ENCODE measurements at regions not wholly inside any gene's neighbourhood (a gene's known extent, or its start where the extent isn't known, plus 50 kb on each side); places are given as distances from the start of the nearest gene placed in this dataset.

DNA sequence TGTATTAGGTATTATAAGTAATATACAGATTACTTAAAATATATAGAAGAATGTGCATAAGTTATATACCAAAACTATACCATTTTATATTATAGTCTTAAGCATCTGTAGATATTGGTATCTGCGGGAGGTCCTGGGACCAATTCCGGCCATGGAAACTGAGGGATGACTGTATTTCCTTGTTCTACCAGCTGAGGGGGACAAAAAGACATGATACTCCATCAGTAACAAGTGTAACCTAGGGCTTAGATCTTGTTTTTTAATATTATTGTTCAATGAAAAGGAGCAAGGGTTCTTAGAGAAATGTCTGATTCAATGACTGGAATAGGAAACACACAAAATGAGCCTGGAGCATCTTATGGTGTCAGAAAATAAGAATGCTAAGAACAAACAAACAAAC is 752.5 kb downstream of the CCSER2 start:
- Mint-ChIP-seq H3K4me1 (no peaks in the 10 kb centered on the region), H3K9me3 (peaks cover under 1% of the 10 kb centered on the region), H3K4me3 (no peak overlapping the region), H3K36me3 (no peaks in the 10 kb centered on the region), H3K27ac (no peak overlapping the region), H3K27me3 (ENCODE audit: low read depth) (no peaks in the 10 kb centered on the region)
- TF ChIP-seq, protein P1, sequence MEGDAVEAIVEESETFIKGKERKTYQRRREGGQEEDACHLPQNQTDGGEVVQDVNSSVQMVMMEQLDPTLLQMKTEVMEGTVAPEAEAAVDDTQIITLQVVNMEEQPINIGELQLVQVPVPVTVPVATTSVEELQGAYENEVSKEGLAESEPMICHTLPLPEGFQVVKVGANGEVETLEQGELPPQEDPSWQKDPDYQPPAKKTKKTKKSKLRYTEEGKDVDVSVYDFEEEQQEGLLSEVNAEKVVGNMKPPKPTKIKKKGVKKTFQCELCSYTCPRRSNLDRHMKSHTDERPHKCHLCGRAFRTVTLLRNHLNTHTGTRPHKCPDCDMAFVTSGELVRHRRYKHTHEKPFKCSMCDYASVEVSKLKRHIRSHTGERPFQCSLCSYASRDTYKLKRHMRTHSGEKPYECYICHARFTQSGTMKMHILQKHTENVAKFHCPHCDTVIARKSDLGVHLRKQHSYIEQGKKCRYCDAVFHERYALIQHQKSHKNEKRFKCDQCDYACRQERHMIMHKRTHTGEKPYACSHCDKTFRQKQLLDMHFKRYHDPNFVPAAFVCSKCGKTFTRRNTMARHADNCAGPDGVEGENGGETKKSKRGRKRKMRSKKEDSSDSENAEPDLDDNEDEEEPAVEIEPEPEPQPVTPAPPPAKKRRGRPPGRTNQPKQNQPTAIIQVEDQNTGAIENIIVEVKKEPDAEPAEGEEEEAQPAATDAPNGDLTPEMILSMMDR (IDR thresholded peaks at IDR 0.05; ENCODE audit: unreplicated experiment), result no peak
- no peak for DNase-seq (ENCODE audit: low spot score in 2 of 2, unreplicated experiment in 2 of 2)

DNA sequence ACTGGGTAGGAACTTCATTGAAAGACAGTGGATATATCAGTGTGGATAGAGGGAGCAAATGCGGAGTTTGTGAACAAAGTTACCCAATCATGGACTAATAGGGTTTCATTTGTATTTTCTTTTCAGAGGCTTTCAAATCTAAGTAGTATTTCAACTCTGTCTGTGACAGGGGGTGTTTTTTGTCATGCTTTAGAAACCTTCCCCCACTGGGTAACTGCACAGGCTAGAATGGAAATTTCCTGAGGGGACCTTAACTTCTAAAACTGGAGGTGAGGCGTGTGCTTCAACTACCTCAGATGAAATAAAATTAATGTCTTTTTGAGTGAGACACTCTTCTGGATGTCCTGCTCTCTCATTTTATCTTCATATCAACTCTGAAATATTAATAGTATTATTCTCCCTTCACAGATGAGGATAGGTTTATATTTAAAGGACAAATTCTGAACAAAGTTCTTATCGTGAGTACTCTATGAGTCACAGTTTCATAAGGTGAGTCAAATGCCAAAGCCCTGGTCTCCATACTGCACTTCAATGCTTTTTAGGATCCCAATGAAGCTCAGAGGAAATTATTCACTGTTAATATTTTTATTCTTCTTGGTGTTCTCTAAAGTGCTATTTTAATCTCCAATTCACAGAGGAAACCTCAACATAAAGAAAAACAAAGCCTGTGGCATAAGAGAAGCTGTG is 770.6 kb downstream of the CCSER2 start:
- peaks cover 8% of the 10 kb centered on the region for H3K27me3 Mint-ChIP-seq (ENCODE audit: low read depth)

DNA sequence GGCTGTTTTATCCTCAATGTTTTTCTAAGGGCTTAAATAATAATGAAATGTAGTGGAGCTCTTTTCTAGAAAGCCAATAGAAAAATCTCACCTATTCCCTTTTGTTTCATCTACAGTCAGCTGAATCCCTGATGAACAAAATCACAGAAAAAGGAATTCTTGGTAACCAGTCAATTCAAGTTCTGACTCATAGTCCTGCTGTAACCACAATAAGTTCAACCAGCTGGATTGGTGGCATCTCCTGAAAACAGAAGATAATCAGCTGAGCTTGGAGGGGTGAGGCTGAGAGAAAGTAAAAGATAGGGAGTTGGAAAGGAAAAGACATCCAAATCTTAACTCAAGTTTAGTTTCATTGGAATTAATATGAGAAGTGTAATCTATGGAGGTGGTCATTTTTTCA is 772.1 kb downstream of the CCSER2 start:
- Mint-ChIP-seq H3K27ac (no peak overlapping the region), H3K9me3 (no peaks in the 10 kb centered on the region), H3K4me3 (no peak overlapping the region), H3K4me1 (peaks cover 2% of the 10 kb centered on the region), H3K36me3 (no peaks in the 10 kb centered on the region), H3K27me3 (ENCODE audit: low read depth) (peaks cover 10% of the 10 kb centered on the region)
- TF ChIP-seq, protein P1 (IDR thresholded peaks at IDR 0.05; ENCODE audit: unreplicated experiment), result no peak
- no peak for DNase-seq (ENCODE audit: low spot score in 2 of 2, unreplicated experiment in 2 of 2)

More for the DNA sequence above, 770.6 kb downstream of the CCSER2 start:
- Mint-ChIP-seq H3K27ac (no peak overlapping the region), H3K4me1 (no peaks in the 10 kb centered on the region), H3K4me3 (no peak overlapping the region), H3K36me3 (no peaks in the 10 kb centered on the region), H3K9me3 (no peaks in the 10 kb centered on the region)
- TF ChIP-seq, protein P1 (IDR thresholded peaks at IDR 0.05; ENCODE audit: unreplicated experiment), result no peak
- no peak for DNase-seq (ENCODE audit: low spot score in 2 of 2, unreplicated experiment in 2 of 2)

DNA sequence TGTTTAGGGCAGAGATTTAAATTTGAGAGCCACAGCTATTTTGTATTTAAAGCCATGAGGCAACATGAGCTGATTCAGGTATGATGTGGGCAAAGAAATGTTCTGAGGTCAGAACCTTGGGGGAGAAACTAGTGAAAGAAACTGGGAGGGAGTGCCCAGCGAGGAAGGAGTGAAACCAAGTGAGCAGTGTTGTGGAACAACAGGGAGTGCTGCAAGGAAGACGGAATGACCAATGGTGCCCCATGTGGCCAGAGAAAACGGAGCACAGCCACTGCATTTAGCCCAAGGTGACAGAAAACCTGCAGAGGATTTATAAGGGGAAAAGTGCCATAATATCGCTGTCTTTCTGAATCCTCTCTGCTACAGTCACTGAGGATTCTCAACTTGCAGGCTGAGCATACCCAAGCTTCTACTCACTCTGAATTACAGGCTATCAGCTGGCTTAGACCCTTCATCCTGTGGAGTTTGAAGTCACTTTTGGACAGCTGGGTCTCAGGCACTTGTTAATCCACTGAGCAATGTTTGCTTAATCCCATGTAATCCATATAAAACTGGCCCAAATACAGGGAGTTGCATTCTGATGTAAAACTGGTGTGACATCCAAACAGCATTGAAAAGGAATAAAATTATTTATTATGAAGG is 777.3 kb downstream of the CCSER2 start:
- no peaks in the 10 kb centered on the region for H3K9me3 Mint-ChIP-seq
- no peaks in the 10 kb centered on the region for H3K36me3 Mint-ChIP-seq
- H3K4me3 Mint-ChIP-seq, result no peak overlapping the region
- peaks cover 23% of the 10 kb centered on the region for H3K27me3 Mint-ChIP-seq (ENCODE audit: low read depth)
- peaks cover 11% of the 10 kb centered on the region for H3K4me1 Mint-ChIP-seq
- TF ChIP-seq, protein P1 (IDR thresholded peaks at IDR 0.05; ENCODE audit: unreplicated experiment), result no peak
- H3K27ac Mint-ChIP-seq, result no peak overlapping the region
- DNase-seq (ENCODE audit: low spot score in 2 of 2, unreplicated experiment in 2 of 2), result no peak

DNA sequence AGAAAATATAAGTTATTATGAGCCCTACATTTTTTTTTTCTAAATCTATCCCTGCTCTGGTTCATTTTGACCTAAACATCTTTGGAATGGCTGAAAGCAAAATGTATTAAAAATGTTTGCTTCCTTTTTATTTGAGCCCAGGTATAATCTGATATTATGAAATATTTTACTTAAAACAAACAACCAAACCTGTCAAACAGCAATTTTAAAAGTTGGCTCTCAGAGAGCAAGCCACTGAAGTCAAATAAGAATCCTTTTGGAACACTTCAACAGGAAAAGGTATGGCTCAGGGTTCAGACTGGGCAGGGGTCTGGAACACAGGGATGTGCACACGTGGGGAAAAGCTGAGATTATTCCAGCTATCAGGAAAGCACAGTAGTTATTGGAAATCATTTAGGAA is 782.9 kb downstream of the CCSER2 start:
- H3K4me3 Mint-ChIP-seq, result no peak overlapping the region
- TF ChIP-seq, protein P1 (IDR thresholded peaks at IDR 0.05; ENCODE audit: unreplicated experiment), result no peak
- no peak overlapping the region for H3K27ac Mint-ChIP-seq

More for the DNA sequence above, 782.9 kb downstream of the CCSER2 start:
- H3K27me3 Mint-ChIP-seq (ENCODE audit: low read depth), result peaks cover 30% of the 10 kb centered on the region
- peaks cover 6% of the 10 kb centered on the region for H3K4me1 Mint-ChIP-seq
- H3K36me3 Mint-ChIP-seq, result no peaks in the 10 kb centered on the region
- DNase-seq (ENCODE audit: low spot score in 2 of 2, unreplicated experiment in 2 of 2), result no peak
- no peaks in the 10 kb centered on the region for H3K9me3 Mint-ChIP-seq

All from mesothelial cell of epicardium (in vitro differentiated cells).